ENCODE measurements at regions not wholly inside any gene's neighbourhood (a gene's known extent, or its start where the extent isn't known, plus 50 kb on each side); places are given as distances from the start of the nearest gene placed in this dataset.
"Not testable (repeated sequence)": the region's sequence is repeated elsewhere in the genome, so short reads cannot be mapped to it uniquely, and the experiment has no call there.

DNA sequence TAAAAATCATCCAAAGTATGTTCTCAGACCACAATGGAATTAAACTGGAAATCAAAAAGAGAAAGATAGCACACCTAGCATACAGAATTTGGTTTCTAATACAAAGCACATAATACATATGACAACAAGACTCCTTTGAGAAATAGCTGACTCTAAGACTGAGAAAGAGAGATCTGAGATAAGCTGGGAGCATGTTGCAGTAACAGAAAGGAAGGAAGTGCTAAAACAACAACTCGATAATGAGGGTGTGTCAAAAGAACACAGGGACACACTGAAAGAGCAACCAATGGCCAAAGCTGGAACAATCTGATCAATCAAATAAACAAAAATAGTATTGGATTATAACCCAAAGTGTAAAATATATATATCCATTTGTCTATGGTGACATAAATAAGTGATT lies 586.6 kb downstream of the C4orf33 start:
- peak; percentile 10 for DNase-seq (ENCODE audit: low read depth)

DNA sequence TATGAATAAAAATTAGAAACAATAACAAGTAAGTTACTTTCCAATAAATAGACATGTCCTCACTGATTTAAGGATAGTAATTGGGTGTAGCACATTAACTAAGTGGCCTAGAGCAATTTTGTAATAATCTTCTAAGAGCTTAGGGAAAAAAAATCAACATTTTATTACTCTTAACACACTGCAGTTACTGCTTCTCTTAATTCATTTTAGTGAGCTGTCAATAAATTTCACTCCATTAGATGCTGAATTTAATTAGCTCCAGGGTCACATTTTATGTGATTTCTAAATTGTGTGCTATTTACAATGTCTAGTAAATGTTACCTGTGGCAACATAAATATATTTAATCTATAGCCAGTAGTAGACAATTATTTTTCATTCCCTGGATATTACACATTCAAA lies 612.0 kb downstream of the C4orf33 start:
- DNase-seq (ENCODE audit: low read depth), result no peak

DNA sequence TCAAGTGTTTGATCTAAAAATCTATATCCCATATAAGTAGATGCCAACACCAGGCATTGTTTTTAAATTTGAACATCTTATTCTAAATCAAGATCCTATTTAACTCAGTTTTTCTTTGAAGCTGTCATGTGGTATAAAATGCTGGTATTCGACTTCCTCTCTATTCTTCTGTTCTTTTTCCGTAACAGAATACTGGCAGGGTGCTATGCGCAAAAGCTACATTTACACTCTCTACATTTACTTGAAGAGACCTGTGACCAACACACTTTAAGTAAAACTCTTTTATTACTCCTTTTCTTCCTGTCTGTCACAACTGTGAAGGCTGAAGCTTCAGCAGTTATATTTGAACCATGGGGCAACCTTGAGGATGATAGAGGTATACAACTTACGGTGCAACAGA lies 612.8 kb downstream of the C4orf33 start:
- no peak for DNase-seq (ENCODE audit: low read depth)

DNA sequence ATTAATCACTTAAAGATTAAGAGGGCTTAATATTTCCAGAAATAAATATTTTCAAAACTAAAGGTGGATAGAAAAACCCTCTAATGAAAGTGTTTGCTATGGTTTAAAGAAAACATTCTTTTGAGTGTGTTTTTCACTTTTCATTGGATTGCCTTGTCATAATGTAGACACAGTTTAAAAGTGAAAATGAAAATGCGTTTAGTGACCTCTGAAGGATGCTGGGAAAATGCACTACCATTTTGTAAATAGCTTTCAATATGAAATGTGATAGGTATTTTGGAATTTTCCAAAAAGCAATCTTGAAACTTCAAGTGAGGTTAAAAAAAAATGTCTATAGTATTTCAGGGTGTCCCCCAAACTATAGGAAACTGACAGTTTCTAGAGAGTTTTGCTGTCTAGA lies 642.2 kb downstream of the C4orf33 start:
- DNase-seq (ENCODE audit: low read depth), result no peak

DNA sequence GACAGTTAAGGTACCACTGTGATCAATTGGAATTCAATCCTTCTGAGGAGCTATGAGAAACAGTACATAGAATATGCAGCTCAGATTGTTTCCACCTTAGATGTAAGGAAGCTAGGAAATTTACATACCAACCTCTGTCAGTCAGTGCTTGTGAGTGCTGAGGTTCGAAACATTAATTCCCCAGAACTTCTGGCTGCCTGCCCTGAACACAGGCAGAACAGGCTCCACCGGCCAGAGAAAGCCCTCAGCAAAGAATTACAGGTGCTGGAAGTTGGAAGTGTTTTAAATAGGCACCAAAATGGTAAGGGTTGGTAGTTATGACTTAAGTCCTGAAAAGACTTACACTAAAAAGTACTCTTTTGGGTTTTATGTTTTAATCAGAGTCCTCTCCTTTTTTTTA lies 651.8 kb downstream of the C4orf33 start:
- no peak for DNase-seq (ENCODE audit: low read depth)

DNA sequence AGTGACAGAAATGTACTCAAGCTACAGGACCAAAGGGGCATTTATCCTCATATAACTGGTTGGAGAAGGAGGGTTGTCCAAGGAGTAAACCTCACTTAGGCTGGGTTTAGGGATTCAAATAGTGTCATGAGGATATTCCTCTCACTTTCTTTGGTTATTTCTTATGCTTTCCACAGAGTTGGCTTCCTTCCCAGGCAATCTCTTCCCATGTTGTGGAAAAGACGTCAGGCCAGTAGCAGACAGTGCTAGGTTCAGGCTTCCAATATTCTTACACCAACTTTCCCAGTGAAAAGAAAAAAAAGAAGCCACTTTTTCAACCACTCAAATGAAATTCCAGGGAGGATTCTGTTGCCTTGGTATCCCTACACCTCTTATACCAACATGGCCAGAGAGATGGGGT lies 653.0 kb downstream of the C4orf33 start:
- DNase-seq (ENCODE audit: low read depth), result no peak

DNA sequence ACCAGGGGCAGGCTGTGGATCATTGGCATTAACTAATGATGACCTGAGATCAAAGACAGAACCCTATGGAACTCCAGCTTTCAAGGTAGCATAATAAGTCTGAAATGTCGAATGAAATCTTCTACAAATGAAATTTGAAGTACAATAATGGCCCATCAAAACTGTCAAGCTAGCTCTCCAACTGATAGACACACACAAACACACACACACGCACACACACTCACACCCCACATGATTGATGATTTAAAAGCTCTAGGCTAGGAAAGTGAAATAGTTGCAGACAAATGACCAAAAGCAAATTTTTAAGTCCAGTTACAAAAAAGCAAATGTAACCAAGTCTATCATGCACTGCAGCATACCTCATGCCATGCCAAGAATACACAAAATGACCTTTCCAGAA lies 655.7 kb downstream of the C4orf33 start:
- no peak for DNase-seq (ENCODE audit: low read depth)

DNA sequence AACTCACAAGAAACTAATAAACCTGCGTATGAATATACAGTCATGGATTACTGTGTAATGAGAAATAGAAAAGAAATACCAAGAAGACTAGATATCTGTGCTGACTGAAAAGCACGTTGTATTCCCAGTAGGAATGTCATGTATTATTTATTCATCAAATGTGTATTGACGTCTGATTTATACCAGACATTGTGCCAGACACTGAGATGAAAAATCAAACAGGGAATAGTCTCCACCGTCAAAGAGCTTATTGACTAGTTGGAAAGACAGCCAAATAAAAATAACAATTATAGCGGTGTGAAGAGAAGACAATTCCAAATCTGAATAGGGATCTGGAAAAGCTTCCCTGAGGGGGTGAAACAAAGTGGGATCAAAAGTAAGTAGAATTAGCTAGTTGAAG lies 687.6 kb downstream of the C4orf33 start:
- DNase-seq (ENCODE audit: low read depth), result no peak

DNA sequence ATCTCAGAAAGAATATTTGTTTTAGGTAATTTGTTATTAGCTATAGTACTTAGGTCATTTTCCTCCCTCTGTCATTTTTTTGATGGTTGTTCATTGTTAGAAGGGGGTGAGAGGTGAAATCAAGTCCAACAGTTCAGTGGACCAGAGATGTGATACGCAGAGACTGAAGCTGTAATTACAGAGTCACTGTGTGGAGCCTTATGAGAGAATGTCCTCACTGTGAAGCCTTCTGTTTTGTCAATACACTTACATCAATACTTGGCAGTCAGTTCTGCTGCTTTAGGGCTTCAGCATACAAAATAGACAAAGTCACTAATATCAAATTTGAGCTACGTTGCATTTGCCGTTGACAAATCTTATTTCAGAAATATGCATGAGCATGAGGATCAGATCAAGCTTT lies 692.5 kb downstream of the C4orf33 start:
- DNase-seq (ENCODE audit: low read depth), result no peak

DNA sequence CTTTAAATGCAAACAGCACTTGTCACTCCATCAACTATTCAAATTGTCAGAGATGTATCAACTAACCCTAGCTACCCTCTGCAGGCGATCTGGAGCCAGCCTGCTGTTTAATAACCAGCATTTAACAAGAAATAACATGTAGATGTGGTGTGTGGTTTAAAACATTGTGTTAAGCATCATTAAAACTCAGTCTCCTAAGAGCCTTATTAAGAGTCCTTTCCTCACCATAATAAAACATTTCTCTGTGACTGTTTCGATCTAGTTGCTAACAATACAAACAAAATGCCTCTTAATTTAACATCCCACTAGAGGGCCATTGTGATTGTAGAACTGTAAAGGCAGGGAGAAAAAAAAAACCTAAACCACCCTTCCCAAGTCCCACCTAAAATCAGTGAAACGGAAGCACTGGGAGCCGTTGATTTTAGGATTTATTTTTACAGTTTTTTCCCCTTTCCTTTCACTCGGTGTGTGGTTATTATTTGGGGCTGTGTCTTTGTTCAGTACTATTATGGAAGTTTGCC lies 708.6 kb downstream of the C4orf33 start:
- DNase-seq (ENCODE audit: low read depth), result peak; percentile 29

DNA sequence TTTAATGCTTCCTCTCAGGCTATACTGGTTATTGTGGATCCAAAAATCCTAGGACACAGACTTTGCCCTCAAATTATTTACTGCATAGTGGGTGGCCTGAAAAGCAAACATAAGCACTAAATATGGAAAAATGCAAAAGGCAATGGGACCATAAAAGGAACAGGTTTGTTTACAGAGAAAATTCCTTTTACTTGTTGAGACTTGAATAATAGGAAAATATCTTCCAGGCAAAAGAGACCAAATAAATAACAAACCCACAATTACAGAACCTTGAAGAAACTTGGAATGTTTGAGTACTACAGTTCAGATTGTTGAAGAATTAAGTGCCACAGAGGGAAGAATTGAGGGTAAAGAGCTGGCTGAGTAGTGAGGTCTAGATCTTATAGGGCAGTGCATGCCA lies 711.0 kb downstream of the C4orf33 start:
- DNase-seq (ENCODE audit: low read depth), result no peak

DNA sequence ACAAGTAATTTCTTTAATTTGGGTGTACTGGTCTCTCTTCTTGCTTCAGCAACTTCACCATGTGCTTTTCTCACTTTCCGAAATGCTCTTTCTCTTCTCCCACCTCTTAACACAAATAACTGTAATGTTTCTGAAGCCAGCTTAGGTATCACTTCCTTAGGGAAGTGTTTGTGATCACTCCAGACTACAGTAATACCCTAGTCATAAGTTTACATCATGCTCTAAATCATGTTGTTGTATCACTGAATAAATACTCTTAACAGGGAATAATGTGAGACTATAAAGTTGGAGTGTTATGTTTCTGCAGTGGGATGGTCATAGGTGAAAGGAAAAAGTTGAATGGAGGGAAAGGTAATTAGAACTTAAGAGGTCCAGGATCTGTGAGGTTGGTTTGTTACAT lies 712.3 kb downstream of the C4orf33 start:
- no peak for DNase-seq (ENCODE audit: low read depth)

DNA sequence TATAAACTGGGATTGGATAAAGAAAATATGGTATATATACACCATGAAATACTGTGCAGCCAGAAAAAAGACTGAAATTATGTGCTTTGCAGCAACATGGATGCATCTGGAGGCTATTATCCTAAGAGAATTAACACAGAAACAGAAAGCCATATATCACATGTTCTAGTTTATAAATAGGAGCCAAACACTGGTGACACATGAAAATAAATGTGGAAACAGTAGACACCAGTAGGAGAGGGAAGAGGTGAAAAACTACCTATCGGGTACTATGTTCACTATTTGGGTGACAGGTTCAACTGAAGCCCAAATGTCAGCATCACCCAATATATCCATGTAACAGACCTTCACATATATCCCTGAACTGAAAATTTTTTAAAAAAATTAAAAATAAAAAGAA lies 725.1 kb downstream of the C4orf33 start:
- DNase-seq (ENCODE audit: low read depth), result no peak

DNA sequence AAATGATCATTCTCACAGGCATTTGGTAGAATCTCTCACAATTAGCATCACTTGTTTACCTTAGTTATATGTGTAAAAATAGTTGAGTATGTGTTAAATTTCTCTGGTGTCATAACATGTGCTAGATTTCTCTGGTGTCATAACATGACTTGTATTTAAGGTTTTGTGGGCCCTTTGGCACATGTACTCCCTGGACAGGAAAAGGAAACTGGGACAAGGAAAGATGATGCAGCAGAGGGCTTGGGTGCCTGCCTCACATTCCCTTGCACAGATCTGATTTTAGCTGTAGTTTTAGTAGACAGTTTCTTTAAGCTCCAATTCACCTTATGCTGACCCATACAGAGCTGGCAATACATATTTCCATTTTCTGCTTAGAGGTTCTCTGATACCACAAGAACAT lies 726.0 kb downstream of the C4orf33 start:
- DNase-seq (ENCODE audit: low read depth), result no peak

DNA sequence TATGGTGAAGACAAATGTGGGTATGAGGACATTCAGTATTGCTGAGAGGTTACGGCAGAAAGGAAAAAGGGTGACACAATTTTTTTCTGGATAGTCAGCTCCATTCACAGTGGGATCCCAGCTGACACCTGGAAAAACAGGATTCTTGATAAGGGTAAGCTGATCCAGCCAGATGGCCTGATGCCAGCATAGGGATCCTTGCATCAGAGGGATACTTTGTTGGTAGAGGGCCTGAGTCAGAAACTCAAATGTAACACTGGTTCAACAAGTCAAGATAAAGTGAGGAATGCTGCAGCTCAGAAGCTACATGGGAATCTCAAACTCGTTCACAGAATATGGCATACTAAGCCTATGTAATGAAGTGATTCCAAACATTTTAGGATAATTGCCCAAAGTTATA lies 726.7 kb downstream of the C4orf33 start:
- peak; percentile 13 for DNase-seq (ENCODE audit: low read depth)

DNA sequence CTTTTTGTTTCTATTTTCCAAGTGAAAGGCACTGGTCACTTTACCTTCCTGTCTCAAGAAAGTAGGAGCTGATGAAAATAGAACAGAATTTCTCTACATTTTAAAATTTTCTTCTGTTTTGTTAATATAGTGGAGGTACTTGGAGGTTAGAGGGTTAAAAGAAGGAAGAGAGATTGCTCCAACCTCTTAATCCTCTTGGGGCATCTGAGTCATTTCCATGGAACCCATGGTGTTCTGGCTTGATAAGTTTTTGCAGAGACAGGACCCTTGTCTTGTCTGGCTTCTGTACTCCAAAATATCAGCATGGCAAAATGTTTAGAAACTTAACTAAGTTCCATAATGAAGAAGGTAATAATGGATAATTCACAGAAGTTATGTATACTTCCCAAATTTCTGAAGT lies 727.2 kb downstream of the C4orf33 start:
- DNase-seq (ENCODE audit: low read depth), result no peak

DNA sequence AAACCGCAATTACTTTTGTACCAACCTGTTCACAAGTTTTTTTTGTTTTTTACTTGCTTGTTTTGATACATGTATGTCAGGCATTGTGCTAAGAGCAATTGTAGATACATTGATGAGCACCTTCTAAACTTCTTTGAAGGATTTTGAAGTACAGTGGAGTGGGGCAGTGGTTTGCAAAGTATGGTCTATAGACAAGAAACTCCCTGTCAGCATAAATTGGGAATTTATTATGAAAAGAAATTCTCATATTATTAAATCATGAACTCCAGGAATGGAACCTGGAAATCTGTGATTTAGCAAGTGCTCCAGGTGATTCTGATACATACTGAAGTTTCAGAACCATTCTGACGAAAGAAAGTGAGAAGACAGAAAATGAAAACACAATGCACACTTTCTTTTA lies 733.4 kb downstream of the C4orf33 start:
- DNase-seq (ENCODE audit: low read depth), result no peak

DNA sequence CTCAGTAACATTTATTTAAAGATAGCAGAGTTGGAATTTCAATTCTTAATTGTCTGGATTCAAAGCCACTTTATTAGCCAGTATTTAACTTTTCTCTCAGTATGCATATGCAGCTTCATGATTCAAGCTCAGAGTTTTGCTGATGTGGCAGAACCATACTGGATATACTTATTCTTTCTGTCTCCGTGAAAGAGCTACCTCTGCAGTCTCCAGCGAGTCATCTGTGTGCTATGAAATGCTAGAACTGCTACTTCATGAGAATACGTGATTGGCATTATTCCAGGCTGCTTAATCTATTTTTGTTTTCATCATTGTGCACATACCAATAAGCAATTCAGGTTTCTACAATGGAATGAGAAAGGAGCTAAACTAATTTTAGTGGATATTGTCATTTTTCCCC lies 743.7 kb downstream of the C4orf33 start:
- DNase-seq (ENCODE audit: low read depth), result peak; percentile 62

DNA sequence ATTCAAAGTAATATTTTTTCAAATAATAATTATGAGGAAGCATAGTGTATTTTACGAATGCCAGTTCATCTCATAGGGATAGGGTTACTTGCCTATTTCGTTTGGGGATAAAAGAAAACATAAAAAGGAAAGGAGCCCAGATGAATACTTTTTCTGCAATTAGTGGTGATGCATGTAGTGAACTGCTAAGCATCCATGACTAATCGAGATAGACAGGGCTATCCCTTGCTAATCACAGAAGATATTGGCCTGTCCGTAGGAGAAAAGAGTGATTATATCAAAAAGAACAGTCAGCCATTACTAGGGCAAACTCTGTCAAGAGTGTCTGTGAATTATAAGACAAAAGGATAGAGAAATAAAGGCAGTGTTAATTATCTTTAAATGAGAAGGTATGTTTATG lies 746.1 kb downstream of the C4orf33 start:
- DNase-seq (ENCODE audit: low read depth), result no peak

DNA sequence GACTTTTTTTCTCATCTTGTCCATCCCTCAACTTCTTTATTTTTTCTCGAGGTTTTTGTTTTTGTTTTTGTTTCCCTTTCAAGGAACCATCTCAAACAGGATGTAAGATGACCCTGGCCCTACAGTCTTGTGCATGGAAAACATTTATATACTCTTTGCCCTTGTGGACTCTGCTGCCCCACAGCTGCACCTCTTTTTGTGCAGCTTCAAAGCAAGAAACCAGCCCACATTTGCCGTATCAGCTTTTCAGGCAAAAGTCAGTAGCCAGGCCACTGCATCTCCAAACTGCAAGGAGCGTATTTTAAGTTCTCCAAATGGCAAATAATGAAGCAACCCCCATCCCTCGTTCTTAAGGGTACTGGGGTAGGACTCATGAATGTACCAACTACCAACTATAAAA lies 756.5 kb downstream of the C4orf33 start:
- no peak for DNase-seq (ENCODE audit: low read depth)

DNA sequence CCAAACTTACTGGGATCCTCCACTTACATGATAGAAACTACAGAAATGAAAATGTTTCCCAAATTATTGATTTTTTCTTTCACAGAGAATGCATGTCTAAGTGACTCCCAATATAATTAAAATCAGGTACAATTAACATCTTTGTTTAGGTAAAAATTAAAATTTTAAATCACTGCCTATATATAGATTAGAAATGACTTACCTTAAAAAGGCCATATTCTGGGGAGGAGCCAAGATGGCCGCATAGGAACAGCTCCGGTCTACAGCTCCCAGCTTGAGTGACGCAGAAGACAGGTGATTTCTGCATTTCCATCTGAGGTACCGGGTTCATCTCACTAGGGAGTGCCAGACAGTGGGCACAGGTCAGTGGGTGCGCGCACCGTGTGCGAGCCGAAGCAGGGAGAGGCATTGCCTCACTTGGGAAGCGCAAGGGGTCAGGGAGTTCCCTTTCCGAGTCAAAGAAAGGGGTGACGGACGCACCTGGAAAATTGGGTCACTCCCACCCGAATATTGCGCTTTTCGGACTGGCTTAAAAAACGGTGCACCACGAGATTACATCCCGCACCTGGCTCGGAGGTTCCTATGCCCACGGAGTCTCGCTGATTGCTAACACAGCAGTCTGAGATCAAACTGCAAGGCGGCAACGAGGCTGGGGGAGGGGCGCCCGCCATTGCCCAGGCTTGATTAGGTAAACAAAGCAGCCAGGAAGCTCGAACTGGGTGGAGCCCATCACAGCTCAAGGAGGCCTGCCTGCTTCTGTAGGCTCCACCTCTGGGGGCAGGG lies 757.9 kb downstream of the C4orf33 start:
- DNase-seq (ENCODE audit: low read depth), result not testable (repeated sequence)

DNA sequence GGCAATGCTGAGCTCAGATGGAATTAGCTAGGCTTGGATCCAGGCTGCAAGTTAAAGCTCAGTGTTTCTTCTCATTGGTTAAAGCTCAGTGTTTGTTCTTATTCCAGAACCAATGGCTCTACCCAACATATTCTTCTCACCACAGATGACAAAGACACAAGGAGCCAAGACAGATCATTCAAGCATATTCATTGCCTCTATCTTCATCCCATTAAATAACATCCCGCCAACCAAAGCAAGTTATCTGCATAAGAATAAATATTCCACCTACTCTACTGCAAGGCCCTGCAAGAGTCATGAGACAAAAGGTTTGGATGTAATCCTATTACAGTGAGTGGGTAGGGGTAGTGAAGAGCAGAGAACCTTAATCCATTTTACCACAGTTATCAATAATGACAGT lies 766.5 kb downstream of the C4orf33 start:
- no peak for DNase-seq (ENCODE audit: low read depth)

DNA sequence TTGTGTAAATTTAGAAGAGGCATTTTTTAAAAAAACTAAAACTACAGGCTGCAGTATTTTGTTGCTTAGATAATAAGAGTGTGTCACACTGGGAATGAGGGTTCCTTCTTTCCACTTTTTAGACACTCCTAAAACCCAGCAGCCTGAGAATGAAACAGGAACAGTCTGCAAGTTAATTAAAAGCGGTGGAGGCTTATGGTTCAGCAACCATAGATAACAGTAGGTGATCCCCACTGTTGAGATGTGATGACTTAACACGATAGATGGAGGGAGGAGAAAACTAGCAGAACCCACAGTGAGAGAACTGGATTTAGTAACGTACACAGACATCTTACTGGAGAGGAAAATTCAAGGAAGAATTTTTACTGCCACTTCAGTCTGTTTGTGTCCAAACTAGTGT lies 767.3 kb downstream of the C4orf33 start:
- DNase-seq (ENCODE audit: low read depth), result no peak

DNA sequence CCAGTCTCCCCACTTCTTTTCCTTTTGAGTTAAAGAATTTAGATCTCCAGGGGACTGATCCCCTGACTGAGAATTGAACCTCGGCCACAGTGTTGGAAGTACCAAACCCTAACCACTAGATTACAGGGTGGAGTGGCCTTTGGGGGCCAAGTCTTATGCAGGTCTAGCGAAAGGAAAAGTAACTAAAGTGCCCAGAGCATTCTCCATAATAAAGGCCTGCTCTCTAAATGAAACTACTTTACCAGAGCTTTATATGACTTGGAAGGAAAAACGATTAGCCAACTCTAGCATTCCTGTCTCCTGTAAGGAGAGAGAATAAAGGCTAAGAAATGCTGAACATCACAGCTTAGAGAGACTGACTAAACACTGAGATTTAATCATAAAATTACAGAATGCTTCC lies 788.0 kb downstream of the C4orf33 start:
- DNase-seq (ENCODE audit: low read depth), result no peak

All from ELR (cell line).